Cerebellar cortex (tissue), 1 donor: ENCODE measurements at regions not wholly inside any gene's neighbourhood (a gene's known extent, or its start where the extent isn't known, plus 50 kb on each side); places are given as distances from the start of the nearest gene placed in this dataset.
"Not testable (repeated sequence)": the region's sequence is repeated elsewhere in the genome, so short reads cannot be mapped to it uniquely, and the experiment has no call there.

Source experiments
- DNase-seq: peaks from one replicate; pipeline ENCODE4 v3.0.0-alpha.2; 2015; ENCODE audit warnings: low spot score

DNA sequence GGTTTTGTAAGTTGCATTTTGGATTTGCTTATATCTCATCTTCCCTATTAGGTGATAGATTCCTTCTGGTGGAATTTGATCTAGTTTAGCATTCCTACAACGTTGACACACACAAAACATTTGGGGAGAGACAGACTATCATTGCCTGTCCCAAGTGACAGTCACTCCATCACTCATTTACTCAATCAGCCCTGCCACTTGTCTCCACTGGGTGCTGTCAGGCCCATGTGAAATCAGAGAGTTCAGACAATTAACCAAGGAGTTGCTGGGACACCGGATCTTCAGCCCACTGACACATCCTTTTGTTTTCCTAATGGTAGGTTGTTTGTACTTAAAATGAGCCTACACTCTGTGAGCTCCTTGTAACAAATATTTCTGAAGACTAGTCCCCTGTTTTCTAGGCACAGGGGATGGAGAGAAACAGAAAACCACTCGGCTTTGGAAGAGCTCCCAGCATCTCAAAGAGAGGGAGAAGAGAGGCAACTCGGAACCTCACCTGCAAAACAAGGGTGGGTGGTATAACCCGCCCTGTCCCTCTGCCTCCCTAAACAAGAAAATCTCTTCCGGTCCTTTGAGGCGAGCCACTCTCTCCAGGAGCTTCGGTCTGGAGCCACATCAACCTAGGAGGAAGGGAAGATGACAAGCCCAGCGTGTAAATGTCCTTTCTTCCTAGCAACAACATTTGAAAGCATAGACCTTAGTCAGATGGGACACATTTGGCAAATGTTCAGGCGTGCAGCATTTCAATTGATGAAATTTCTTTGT is 440.9 kb upstream of the KLF12 start:
- peak; percentile 3 for DNase-seq

DNA sequence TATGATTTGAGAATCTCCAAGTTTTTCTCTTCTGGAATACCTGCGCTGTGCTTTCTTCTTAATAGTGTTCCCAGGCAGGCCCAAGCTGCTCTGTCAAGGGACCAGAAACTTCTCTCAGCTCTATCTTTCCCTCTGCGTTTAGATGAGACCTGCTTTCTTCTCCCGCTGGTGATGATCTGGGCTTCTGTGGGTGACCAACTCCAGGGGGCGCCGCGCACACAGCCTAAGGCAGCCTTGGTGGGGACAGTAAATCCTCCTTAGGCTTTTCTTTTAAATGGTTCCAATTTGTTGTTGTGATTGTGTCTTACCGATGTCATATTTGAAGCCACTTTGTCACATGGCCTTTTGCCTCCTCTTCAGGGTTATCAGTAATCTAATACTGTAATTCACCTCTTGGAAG is 439.4 kb upstream of the KLF12 start:
- no peak for DNase-seq

DNA sequence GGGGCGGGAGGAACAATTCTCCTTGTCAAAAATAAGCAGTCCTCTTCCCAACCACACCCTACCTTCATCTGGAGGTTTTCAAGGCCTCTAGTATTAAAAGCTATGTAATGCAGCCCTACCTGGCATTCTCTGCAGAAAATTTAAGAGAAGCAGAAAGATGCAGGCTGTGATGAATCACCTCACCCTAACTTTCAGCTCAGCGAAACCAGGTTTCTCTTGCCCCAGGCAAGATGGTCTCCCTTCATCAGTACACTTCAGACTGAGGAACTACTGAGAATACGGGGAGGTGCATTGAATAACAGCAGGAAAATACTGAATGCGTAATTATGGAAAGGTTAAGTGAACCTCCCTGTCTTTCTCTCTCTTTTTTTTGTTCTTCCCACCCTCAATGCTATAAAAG is 437.6 kb upstream of the KLF12 start:
- no peak for DNase-seq

GRCh38 chr13:74570834-74571233 is 436.6 kb upstream of the KLF12 start:
- no peak for DNase-seq

GRCh38 chr13:74570046-74570445 is 435.8 kb upstream of the KLF12 start:
- no peak for DNase-seq

- no peak for DNase-seq
Observed at GRCh38 chr13:74569251-74569650, 435.0 kb upstream of the KLF12 start.

- DNase-seq = no peak
Observed at GRCh38 chr13:74567485-74567884, 433.3 kb upstream of the KLF12 start.

- no peak for DNase-seq
Observed at GRCh38 chr13:74562381-74562780, 428.2 kb upstream of the KLF12 start.

- DNase-seq = no peak
Observed at GRCh38 chr13:74561155-74561554, 427.0 kb upstream of the KLF12 start.

DNA sequence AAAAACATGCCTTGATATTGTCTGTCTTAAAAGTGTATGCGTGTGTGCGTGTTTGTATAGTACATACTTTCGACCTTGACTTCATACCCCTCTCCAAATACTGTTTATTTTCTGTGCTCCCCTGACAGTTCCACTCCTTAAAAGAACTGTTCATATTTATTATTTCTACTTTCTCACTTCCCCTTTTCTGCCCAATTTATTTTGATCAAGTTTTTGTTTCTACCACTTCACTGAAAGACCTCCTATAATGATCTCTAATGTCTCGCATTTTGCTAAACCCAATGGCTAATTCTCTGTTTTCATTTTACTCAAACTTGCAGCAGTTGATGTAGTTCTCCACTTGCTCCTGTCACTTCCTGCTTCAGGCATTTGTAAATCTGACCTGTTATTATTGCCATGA is 426.1 kb upstream of the KLF12 start:
- no peak for DNase-seq

GRCh38 chr13:74557870-74558269 is 423.7 kb upstream of the KLF12 start:
- no peak for DNase-seq

- no peak for DNase-seq
Observed at GRCh38 chr13:74555651-74556420, 421.6 kb upstream of the KLF12 start.

GRCh38 chr13:74555276-74555625 is 421.0 kb upstream of the KLF12 start:
- no peak for DNase-seq

- no peak for DNase-seq
Observed at GRCh38 chr13:74554569-74555275, 420.5 kb upstream of the KLF12 start.

- DNase-seq = no peak
Observed at GRCh38 chr13:74550039-74550438, 415.8 kb upstream of the KLF12 start.

- DNase-seq = not testable (repeated sequence)
Observed at GRCh38 chr13:74536649-74537048, 402.4 kb upstream of the KLF12 start.

- no peak for DNase-seq
Observed at GRCh38 chr13:74533226-74533625, 399.0 kb upstream of the KLF12 start.

- DNase-seq = no peak
Observed at GRCh38 chr13:74530011-74530410, 395.8 kb upstream of the KLF12 start.

DNA sequence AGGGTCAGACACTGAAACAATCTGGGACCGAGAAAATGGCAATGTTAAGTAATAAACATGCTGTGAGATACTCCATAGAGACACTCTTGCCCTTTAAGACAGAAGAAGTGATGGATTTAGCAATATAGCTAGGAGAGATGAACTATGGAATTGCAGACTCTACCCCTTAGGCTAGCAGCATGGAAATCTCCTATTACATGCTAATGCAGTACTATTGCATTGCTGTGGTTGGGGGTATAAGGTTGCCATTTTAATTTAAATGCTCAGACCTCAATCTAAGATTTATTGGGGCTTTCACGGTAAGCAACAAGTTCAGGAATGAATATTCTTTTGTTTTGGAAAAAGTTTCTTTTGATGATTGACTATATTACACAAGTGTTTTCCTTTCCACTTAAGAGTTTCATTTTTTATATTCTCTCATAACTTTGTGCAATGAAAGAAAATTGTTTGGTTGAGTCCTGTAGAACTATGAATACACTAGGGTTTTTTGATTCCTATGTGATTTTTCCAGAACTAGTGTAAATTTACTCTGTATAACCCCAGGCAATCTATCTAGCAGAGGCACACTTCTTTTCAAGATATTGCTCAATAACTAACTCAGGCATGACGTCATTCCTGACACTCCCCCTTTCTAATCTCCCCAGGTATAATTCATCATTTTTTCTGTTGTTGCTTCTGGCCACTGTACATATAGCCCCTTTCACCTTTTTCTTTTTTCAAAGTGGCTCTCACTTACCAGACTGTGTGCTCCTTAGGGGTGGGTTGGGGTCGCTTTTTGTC is 394.7 kb upstream of the KLF12 start:
- no peak for DNase-seq

DNA sequence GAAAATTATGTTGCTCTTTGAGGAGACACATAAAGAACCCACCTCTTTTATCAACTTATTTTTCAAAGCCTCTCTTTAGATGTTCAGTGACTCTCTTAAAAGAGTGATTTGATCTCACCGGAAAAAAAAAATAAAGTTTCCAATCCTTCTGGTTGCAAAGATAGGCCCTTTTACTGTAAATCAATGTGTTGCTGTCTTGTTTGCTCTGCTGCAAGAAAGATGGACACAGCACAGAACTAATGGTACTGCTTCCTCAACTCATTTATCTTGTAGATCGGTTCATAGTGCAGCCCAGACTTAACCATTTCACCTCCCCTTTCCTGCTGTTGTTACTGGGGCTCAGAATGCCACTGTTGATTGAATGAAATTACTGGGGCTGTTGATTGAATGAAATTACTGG is 388.9 kb upstream of the KLF12 start:
- no peak for DNase-seq

DNA sequence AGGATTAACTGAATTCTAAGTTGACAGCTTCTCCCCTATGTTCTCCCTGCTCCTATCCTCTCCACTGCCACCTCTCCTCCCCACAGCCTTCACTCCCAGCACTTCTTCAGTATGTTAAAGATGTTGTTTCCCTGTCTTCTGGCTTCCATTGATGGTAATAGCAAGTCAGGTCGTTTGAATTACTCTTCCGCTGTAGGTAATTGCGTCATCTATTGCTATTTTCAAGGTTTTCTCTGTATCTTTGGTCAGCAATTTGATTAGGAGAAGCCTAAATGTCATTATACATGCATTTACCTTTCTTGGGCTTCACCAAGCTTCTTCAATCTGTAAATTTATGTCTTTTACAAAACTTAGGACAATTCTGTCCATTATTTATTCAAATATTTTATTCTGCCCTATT is 377.3 kb upstream of the KLF12 start:
- DNase-seq = no peak

DNA sequence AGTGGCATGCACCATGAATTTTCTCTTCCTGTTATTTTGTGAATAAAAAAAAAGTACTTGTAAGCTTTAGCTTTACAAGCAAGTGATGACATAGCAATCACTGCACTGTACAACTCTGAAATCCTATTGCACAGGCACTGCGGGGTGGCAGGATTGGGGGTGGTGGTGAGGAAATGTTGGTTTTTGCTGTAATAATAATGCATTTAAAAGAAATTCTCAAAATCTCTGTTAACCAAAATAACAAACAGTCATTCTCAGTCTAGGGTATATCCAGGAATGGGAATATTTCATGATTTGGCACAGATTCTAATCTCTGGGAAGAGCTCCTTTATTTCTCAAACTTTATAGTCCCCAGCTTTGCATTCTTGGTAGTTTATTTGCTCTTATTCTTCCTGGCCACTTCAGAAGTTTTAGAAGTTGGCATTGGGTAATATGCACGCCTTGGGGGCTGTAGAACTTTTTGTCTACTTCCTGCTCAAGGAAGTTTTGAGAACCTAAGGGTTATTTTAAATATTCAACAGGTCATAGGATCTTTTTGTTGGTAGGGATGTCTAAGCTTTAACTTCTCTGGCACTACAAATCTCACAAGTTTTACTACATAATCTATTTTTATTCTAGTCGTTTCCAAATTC is 353.0 kb upstream of the KLF12 start:
- DNase-seq = no peak
